ENCODE measurements at regions not wholly inside any gene's neighbourhood (a gene's known extent, or its start where the extent isn't known, plus 50 kb on each side); places are given as distances from the start of the nearest gene placed in this dataset.

DNA sequence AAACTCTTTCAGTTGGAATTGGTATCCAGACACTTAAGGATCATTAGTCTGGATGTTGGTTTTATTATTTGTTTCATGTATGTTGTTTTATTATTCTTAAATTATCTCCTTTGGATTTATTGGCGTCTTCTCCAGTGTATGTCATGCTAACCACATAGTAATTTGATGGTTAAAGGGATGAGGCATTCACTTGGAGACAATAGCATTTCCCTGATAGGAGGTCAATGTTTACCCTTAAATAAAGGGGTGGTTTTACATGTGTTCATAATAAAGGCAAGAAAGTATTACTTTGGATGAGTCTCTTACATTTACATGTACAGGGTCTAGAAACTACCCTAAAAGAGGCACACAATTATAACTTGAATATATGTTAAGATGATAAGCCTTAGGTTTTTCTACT, 51.2 kb upstream of the RNF144B start:
- intact Hi-C loops (cut with micrococcal nuclease) = no loop called here

DNA sequence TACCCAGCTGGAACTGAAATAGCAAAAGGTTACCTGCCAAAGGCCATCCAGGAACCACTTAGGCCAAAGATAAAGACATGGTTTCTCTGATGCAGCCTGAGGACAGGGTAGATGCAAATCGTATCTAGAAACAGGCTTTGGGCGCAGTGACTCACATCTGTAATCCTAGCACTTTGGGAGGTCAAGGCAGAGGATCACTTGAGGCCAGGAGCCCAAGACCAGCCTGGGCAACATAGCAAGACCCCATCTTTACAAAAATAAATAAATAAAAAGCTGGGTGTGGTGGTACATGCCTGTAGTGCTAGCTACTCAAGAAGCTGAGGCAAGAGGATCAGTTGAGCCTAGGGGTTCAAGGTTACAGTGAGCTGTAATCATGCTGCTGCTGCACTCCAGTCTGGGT, 52.9 kb upstream of the RNF144B start:
- intact Hi-C loops (cut with micrococcal nuclease) = no loop called here

DNA sequence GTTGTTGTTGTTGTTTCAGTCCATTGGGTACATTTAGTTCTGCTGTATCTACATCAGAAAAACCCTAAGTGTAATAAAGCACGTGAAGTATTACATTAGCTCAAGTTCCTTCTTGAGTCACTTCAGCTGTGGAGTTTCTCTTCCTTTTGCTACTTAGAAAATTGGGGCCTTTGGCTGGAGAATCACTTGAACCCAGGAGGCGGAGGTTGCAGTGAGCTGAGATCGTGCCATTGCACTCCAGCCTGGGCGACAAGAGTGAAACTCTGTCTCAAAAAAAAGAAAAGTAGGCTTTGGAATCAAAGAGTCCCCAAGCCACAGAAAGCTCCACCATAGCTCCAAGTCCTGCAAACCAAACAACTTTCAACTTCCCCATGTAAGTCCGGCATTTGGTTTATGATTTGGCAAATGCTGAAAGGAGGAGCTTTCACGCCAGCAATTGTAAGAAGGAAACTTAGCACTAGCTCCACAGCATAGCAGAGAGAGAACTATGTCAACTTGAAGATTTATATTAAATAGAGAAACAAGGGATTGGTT, 56.5 kb upstream of the RNF144B start:
- intact Hi-C loops (cut with micrococcal nuclease) = no loop called here

DNA sequence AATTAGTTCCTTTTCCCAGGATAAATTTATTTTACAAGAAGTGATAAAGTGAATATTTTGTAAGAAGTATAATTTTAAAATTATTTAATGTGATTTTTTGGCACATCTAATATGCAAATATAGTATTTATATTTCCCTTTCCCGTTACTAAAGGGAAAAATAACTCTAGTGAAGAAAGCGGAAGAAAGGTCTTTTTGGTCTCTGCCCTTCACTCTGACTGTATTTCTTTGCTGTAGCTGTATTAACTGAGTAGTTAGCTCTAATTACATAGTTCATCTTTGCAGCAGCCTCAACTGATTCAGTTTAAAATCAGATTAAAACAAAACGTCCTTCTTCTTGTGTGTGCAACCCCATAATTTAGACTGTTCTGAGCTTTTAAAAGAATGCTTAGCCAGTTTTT, 57.4 kb upstream of the RNF144B start:
- intact Hi-C loops (cut with micrococcal nuclease) = loop anchor here (10.0 kb wide), 1 partner anchor 1175 kb away; no protein-coding TSS in a partner anchor

DNA sequence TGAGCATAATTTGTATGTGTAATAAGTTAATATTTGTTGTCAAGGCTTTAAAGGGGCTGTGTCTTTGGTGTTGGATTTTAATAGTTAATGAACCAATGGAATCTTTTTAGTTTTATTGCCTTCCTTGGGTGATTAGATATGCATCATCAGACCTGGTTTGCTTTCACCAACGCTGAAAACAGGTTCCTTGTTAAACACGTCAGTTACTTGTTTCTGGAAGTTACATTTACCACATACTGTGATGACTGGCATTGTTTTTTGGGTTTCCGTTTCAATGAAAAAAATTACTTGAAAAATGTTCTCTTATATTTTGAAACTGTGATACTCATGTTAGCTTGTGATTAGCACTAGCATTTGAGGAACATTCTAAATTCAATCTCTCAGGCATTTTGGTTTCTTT, 58.6 kb upstream of the RNF144B start:
- intact Hi-C loops (cut with micrococcal nuclease) = loop anchor here (10.0 kb wide), 1 partner anchor 1174 kb away; no protein-coding TSS in a partner anchor

DNA sequence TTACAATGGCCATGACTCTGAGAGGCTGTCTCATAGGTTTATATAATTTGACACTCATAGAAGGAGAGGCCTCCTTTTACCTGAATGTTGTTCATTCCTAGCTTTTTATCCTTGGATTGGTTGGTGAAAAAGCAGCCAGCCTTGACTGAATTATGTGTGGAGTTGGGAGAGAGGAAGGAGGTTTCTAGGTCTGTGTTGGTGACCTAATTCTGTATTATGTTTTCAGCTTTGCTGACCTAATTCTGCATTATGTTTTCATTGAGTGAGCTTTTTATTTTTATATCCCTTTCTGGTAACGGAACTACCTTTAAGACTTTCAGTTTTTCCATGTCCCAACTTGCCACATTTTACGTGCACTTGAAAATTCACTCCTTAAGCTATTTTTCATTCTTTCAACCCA, 59.1 kb upstream of the RNF144B start:
- intact Hi-C loops (cut with micrococcal nuclease) = loop anchor here (10.0 kb wide), 1 partner anchor 1173 kb away; no protein-coding TSS in a partner anchor

DNA sequence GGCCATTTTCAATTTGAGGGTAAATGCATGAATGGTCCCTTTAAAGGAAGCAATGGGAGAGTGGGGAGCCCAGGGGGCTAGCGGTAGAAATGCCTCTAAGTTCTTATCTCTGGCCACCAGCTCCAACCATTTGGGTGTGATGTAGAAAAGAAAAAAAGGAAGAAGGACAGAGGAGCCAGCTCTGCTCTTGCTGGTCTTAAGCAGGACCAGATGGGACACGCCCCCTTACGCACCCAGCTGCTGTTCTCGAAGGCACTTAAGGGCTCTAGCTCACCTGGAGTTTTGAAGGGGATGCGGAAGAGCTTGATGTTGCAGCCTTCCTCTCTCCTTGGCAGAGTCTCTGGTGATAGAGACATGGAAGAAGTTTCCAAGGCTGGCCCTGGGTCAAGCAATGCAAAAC, 59.5 kb upstream of the RNF144B start:
- intact Hi-C loops (cut with micrococcal nuclease) = loop anchor here (10.0 kb wide), 1 partner anchor 1173 kb away; no protein-coding TSS in a partner anchor

DNA sequence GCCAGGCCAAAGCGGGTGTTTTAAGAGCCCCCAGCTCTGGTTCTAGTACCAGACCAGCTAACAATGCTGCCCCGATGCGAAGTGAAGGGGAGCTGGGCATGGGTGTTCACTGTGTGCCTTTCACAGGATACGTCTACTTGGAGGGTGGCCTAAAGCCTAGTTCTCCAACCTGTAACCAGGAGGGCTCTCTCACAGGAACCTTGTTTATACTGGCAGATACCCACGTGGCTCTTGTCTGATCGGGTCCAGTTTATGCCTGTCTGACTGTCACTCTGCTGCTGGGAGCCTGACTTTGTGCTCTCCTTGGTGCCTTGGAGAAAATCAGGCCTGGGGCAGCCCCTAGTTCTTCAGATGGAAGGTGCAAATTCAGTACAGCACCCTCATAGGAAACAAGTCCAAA, 60.2 kb upstream of the RNF144B start:
- intact Hi-C loops (cut with micrococcal nuclease) = loop anchor here (10.0 kb wide), 1 partner anchor 1172 kb away; no protein-coding TSS in a partner anchor

DNA sequence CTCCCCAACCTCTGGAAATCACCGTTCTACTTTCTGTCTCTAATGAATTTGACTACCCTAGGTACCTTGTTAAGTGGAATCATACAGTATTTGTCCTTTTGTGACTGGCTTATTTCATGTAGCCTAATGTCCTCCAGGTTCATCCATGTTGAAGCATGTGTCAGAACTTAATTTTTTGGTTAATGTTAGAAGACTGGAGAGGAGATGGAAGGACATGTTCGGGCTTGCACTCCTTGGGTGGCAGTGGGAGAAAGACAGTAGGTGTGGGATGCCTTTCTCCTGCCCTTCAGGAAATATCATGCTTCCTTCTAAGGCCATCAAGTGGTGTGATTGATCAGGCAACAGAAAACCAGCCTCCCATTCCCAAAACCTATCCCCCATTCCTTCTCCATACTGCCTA, 61.1 kb upstream of the RNF144B start:
- intact Hi-C loops (cut with micrococcal nuclease) = loop anchor here (10.0 kb wide), 1 partner anchor 1171 kb away; no protein-coding TSS in a partner anchor

DNA sequence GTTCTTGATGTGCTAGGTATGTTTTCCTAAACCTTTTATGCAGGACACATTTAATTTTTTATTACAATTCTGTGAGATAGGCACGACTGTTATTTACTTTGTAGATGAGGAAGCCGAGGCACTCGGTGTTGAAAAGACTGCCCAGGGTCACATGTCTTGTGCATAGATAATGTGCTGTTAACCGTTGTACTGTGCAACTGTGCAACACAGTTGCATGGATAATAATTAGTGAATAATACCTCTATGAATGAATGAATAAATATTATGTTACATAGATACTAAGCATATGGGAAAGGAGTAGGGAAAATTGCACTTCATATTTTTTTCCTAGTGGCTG, 60.3 kb upstream of the DEK start:
- intact Hi-C loops (cut with micrococcal nuclease) = loop anchor here (1.0 to 10.0 kb wide), 4 partner anchors 180 to 1170 kb away; no protein-coding TSS in a partner anchor

DNA sequence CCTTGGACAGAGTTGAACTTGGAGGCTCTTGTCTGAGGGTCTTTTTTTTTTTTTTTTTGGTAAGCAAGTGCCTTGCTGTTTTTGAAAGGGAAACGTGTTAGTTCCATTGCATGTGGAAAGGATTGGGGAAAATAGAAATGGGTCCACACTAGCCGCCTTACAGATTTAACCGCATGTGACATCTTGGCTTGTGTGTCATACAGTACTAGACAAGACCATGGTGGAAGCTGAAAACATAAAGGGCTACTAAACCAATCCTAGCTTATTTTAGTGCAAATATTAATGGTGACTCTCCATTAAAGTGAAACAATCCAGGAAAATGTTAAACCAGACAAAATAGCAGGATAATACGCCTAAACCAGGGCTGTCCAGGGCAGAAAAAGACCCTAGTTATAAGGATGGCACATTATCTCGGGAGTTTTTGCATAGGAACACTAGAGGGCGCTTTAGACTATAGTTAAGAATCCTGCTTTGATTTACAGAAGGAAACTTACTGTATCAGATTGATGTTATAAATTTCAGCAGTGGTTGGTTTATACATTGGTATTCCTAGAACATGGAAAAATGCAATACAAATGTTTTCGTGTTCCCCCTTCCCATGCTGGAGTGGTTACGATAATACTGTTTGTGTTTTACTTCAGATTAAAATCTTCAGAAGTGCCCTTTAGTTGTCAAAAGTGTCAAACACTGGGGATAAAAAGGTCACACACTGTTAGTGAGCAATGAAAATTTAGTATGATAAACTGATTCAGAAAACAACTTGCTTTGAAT, 59.8 kb upstream of the DEK start:
- intact Hi-C loops (cut with micrococcal nuclease) = loop anchor here (1.0 to 10.0 kb wide), 4 partner anchors 180 to 1169 kb away; no protein-coding TSS in a partner anchor

DNA sequence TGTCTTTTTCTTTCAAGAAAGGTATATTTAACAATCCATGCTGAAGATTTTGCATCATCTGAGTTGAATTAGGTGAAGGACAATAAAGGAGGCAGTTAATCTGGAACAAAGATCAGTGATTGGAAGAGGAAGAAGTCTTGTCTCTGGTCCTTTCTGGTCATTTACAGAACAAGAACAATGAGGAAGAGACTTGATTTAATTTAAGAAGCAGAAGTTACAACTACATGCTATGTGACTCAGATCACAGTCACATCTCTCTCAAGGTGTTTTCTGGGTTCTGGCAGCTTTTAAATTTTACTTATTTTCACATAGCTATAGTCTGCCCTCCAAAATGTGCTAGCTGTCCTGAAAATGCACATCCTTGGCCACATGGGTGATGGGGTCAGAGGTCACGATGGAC, 53.5 kb upstream of the DEK start:
- intact Hi-C loops (cut with micrococcal nuclease) = no loop called here

DNA sequence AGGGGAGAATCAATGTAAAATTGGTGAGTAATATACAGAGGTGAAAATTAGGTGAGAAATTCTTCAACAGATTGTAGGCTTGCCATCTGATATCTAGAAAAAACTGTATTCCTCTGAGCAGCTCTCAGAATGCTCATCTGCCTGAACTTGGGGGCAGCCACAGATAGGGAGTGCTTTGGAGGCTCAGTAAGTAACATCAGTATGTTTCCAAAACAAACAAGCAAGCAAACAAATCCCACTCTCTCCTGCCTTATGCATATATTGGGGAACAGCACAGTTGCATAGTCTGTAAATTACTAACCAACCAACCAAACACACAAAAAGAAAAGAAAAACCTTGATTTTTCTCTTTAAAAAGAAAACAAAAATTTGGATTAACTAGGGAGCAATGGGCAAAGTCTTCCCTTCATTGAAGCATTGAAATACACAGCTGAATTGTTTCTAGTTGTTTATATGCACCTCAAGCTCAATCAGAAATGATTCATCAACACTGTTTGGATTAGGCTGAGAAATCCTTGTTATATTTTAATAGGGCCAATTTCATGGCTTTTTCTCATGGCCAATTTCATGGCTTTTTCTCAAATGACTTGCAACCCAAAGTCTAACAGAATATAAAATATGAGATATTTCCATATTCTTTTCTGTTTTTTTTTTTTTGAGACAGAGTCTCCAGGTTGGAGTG, 50.1 kb upstream of the DEK start:
- intact Hi-C loops (cut with micrococcal nuclease) = no loop called here

Measured in T-helper 1 cell treated with Interleukin-12 subunit alpha and Interleukin-12 subunit beta and Interleukin-4 antibody, amounts not matched to agents 30 ng/mL and 1 ng/mL, for 36 hours (primary cell).